SU-DHL-6 (cell line): ENCODE measurements at regions not wholly inside any gene's neighbourhood (a gene's known extent, or its start where the extent isn't known, plus 50 kb on each side); places are given as distances from the start of the nearest gene placed in this dataset.

ENCODE experiments used
- CTCF ChIP-seq: fragments of 200-600 bp; sonication (generic); IDR thresholded peaks from one replicate; pipeline ENCODE4 v1.5.1; 2017; ENCODE audit warnings: antibody characterized with exemption, mild to moderate bottlenecking, low read length, moderate library complexity; ENCODE audit not compliant: insufficient read depth, poor library complexity, severe bottlenecking
- EZH2phosphoT487 ChIP-seq: fragments of 200-600 bp; sonication (generic), shearing (Covaris generic); conservative IDR thresholded peaks from 2 replicates; pipeline ENCODE4 v1.6.1; 2018; ENCODE audit warnings: mild to moderate bottlenecking, antibody characterized with exemption, low read length, moderate library complexity, mixed read lengths

- TF ChIP-seq CTCF, result no peak
- TF ChIP-seq EZH2phosphoT487, result no peak
These were observed 292.5 kb upstream of the SATB1 start for GRCh38 chr3:18717598-18717997.
